ENCODE measurements at regions not wholly inside any gene's neighbourhood (a gene's known extent, or its start where the extent isn't known, plus 50 kb on each side); places are given as distances from the start of the nearest gene placed in this dataset.
A peak's percentile ranks its signal among the peaks of the same experiment; 100 is the strongest.

DNA sequence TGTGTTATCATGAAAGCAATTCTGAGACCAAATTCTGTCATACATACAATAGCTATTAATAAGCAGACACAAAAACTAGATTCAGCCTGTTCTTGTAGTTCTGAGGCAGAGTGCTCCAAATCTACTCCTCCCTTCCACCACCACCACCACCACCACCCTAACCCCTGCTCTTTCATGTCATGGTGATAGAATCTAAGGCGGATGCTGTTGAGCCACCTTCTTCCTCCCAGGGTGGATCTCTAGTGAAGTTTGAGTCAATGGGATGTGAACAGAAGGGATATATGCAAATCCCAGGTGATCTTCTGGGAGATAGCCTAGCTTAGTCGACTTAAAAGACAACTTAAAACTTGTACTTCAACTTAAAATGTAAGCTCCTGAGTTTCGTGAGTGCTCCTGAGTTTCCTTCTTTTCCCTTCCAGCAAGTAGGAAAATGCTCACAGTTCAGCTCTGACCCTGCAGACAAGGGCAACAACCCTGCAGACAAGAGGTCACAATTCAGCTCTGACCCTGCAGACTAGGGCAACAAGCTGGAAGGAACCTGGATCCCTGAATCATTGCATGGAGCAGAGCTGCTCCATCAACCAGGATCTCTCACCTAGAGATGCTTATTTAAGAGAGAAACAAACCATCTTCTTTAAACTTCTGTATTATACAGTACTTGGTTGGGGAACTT lies 204.1 kb downstream of the TTC8 start:
- no peak for FAIRE-seq
- Mint-ChIP-seq H3K27ac (ENCODE audit: unreplicated experiment) (no peak overlapping the region), H3K36me3 (ENCODE audit: low read depth, unreplicated experiment) (no peaks in the 10 kb centered on the region), H3K9me3 (ENCODE audit: unreplicated experiment) (peaks cover 8% of the 10 kb centered on the region), H3K4me1 (ENCODE audit: low read depth, unreplicated experiment) (no peaks in the 10 kb centered on the region), H3K27me3 (ENCODE audit: low read depth, unreplicated experiment) (peaks cover 50% of the 10 kb centered on the region), H3K4me3 (ENCODE audit: unreplicated experiment) (no peak overlapping the region)
- no peaks in the 10 kb centered on the region for H4K20me1 ChIP-seq (ENCODE audit: insufficient read depth, low read length)
- no peak overlapping the region for H3K4me2 ChIP-seq (ENCODE audit: low read length)
- no peaks in the 10 kb centered on the region for H3K79me2 ChIP-seq (ENCODE audit: insufficient read depth, low read length)
- peaks cover 5% of the 10 kb centered on the region for H3K4me1 ChIP-seq (ENCODE audit: insufficient read depth, low read length)
- H3K4me3 ChIP-seq (ENCODE audit: insufficient read depth, low read depth, low read length) = no peak overlapping the region
- H3K36me3 ChIP-seq (ENCODE audit: insufficient read depth, low read length) = no peaks in the 10 kb centered on the region
- H3K9ac ChIP-seq (ENCODE audit: low read length) = no peak overlapping the region
- DNase-seq (ENCODE audit: low read depth) = no peak
- H2AFZ ChIP-seq (ENCODE audit: low read depth, low read length) = no peak overlapping the region
- peaks cover 8% of the 10 kb centered on the region for H3K27me3 ChIP-seq (ENCODE audit: insufficient read depth, low read length)
- H3K27ac ChIP-seq (ENCODE audit: low read depth, low read length) = no peak overlapping the region
- TF ChIP-seq, protein P1, sequence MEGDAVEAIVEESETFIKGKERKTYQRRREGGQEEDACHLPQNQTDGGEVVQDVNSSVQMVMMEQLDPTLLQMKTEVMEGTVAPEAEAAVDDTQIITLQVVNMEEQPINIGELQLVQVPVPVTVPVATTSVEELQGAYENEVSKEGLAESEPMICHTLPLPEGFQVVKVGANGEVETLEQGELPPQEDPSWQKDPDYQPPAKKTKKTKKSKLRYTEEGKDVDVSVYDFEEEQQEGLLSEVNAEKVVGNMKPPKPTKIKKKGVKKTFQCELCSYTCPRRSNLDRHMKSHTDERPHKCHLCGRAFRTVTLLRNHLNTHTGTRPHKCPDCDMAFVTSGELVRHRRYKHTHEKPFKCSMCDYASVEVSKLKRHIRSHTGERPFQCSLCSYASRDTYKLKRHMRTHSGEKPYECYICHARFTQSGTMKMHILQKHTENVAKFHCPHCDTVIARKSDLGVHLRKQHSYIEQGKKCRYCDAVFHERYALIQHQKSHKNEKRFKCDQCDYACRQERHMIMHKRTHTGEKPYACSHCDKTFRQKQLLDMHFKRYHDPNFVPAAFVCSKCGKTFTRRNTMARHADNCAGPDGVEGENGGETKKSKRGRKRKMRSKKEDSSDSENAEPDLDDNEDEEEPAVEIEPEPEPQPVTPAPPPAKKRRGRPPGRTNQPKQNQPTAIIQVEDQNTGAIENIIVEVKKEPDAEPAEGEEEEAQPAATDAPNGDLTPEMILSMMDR (IDR thresholded peaks at IDR 0.05; ENCODE audit: insufficient read depth, low read depth, low read length) = no peak
- TF ChIP-seq EZH2 (IDR thresholded peaks at IDR 0.05; ENCODE audit: insufficient read depth, low read length) = peak; percentile 6
- peaks cover 2% of the 10 kb centered on the region for H3K9me3 ChIP-seq (ENCODE audit: insufficient read depth, low read depth, low read length)

DNA sequence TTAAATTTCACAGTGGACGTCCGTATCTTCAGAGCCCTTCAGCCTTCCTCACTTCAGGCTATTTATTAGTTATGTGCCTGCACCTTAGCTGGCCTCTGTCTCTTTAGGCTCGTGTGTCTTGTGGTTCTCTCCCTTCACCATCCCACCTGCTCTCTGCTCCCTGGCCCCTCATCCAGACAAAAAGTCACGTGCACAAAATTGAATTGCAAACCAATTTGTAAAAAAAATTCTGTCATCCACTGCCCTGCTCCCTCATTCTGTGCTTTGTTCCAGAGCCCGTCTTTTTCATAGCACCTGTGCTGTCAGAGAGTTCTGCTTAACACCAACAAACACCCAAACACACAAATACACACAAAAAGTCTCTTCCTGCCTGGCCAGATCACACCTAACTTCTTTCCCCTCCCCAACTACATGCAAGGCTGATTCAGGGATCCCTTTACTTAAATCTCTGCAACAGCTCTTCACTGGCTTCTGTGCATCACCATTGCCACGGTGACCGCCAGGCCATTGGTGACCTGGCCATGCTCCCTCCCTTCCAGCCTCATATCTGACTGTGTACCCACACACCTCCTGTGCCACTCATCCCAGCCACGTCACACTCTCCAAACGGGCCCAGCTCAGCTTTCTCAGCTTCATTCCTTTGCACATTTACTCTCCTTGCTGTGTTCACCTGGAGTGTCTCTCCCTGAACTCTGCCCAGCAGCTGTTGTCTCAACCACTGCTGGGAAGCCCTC lies 205.7 kb downstream of the TTC8 start:
- Mint-ChIP-seq H3K36me3 (ENCODE audit: low read depth, unreplicated experiment) (no peaks in the 10 kb centered on the region), H3K9me3 (ENCODE audit: unreplicated experiment) (peaks cover 4% of the 10 kb centered on the region), H3K4me3 (ENCODE audit: unreplicated experiment) (no peak overlapping the region), H3K27me3 (ENCODE audit: low read depth, unreplicated experiment) (peaks cover 47% of the 10 kb centered on the region), H3K4me1 (ENCODE audit: low read depth, unreplicated experiment) (no peaks in the 10 kb centered on the region), H3K27ac (ENCODE audit: unreplicated experiment) (no peak overlapping the region)
- FAIRE-seq (no peak), DNase-seq (ENCODE audit: low read depth) (no peak)
- H3K4me1 ChIP-seq (ENCODE audit: insufficient read depth, low read length) = peaks cover 5% of the 10 kb centered on the region
- H2AFZ ChIP-seq (ENCODE audit: low read depth, low read length) = no peak overlapping the region
- H3K4me2 ChIP-seq (ENCODE audit: low read length) = no peak overlapping the region
- H3K36me3 ChIP-seq (ENCODE audit: insufficient read depth, low read length) = no peaks in the 10 kb centered on the region
- H3K9me3 ChIP-seq (ENCODE audit: insufficient read depth, low read depth, low read length) = no peaks in the 10 kb centered on the region
- H3K27me3 ChIP-seq (ENCODE audit: insufficient read depth, low read length) = no peaks in the 10 kb centered on the region
- no peak for TF ChIP-seq EZH2 (IDR thresholded peaks at IDR 0.05; ENCODE audit: insufficient read depth, low read length)
- TF ChIP-seq, protein P1 (IDR thresholded peaks at IDR 0.05; ENCODE audit: insufficient read depth, low read depth, low read length) = no peak
- no peak overlapping the region for H3K27ac ChIP-seq (ENCODE audit: low read depth, low read length)
- H3K79me2 ChIP-seq (ENCODE audit: insufficient read depth, low read length) = no peaks in the 10 kb centered on the region
- no peaks in the 10 kb centered on the region for H4K20me1 ChIP-seq (ENCODE audit: insufficient read depth, low read length)
- no peak overlapping the region for H3K4me3 ChIP-seq (ENCODE audit: insufficient read depth, low read depth, low read length)
- no peak overlapping the region for H3K9ac ChIP-seq (ENCODE audit: low read length)

DNA sequence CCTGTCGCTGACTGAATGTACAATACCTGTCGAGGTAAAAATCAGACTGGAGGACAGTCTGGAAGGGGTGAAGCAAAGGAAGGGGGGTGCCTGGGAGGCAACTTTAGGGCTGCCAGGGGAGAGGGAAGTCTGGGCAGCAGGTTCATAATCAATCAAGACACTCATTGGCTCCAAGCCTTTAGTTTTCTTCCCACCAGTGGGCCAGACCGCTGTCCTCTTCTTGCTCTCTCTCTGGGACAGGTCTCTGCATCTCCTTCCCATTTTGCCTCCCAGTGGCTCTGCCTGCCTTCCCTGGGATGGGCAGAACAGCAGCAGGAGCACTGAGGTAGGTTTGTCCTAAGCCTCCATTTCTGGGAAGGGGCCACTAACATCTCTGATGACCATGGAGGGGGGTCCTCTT lies 206.5 kb downstream of the TTC8 start:
- Mint-ChIP-seq H3K27ac (ENCODE audit: unreplicated experiment) (no peak overlapping the region), H3K36me3 (ENCODE audit: low read depth, unreplicated experiment) (no peaks in the 10 kb centered on the region), H3K4me3 (ENCODE audit: unreplicated experiment) (no peak overlapping the region), H3K4me1 (ENCODE audit: low read depth, unreplicated experiment) (no peaks in the 10 kb centered on the region), H3K9me3 (ENCODE audit: unreplicated experiment) (peaks cover 2% of the 10 kb centered on the region), H3K27me3 (ENCODE audit: low read depth, unreplicated experiment) (peaks cover 49% of the 10 kb centered on the region)
- H3K36me3 ChIP-seq (ENCODE audit: insufficient read depth, low read length) = no peaks in the 10 kb centered on the region
- no peaks in the 10 kb centered on the region for H4K20me1 ChIP-seq (ENCODE audit: insufficient read depth, low read length)
- DNase-seq (ENCODE audit: low read depth) (no peak), FAIRE-seq (no peak)
- H3K4me2 ChIP-seq (ENCODE audit: low read length) = no peak overlapping the region
- H3K79me2 ChIP-seq (ENCODE audit: insufficient read depth, low read length) = no peaks in the 10 kb centered on the region
- H3K9me3 ChIP-seq (ENCODE audit: insufficient read depth, low read depth, low read length) = no peaks in the 10 kb centered on the region
- no peak overlapping the region for H3K4me3 ChIP-seq (ENCODE audit: insufficient read depth, low read depth, low read length)
- H3K9ac ChIP-seq (ENCODE audit: low read length) = no peak overlapping the region
- no peak for TF ChIP-seq EZH2 (IDR thresholded peaks at IDR 0.05; ENCODE audit: insufficient read depth, low read length)
- TF ChIP-seq, protein P1 (IDR thresholded peaks at IDR 0.05; ENCODE audit: insufficient read depth, low read depth, low read length) = no peak
- no peaks in the 10 kb centered on the region for H3K27me3 ChIP-seq (ENCODE audit: insufficient read depth, low read length)
- H3K27ac ChIP-seq (ENCODE audit: low read depth, low read length) = no peak overlapping the region
- H3K4me1 ChIP-seq (ENCODE audit: insufficient read depth, low read length) = peaks cover 5% of the 10 kb centered on the region
- no peak overlapping the region for H2AFZ ChIP-seq (ENCODE audit: low read depth, low read length)

Data from astrocyte (in vitro differentiated cells and primary cell).